ENCODE measurements at regions not wholly inside any gene's neighbourhood (a gene's known extent, or its start where the extent isn't known, plus 50 kb on each side); places are given as distances from the start of the nearest gene placed in this dataset.

DNA sequence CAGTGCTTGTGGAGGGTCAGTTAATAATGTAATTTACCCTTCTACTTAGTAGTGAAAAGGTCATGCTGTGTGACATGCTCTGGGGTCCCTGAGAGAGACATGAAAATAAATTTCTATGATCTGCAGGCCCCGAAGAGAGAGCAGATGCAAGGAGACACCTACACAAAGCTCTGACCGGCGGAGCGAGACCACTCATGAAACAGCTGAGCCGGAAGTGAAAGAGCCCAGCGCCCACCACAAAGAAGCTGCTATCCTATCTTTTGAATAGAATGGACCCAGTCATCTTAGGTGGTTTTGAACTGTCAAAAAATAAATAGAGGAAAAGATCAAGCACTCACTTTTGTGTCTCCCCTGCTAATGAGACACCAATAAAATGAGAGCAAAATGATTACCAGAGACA is 190.0 kb downstream of the MED10 start:
- DNase-seq = no peak
- TF ChIP-seq GATA1 (IDR thresholded peaks at IDR 0.05; ENCODE audit: low read depth, low read length) (no peak), POLR2A (IDR thresholded peaks at IDR 0.05; ENCODE audit: low read length) (no peak)

DNA sequence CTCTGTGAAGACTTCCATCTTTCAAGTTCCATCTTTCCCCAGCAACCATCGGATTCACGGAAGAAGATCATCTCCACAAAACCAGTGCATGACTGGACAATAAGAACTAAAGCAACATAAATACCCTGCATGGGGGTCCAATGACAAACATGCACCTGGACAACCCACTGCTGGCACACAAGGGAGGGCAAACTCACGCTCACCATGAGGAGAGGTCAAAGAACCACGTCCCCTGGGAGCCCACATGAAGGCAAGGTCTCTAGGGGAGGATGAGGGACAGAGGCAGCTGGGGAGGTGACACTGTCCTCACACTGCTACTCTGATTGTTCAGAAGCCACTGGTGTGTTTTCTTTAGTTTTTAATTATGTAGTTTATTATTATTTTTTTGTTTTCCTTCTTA is 190.8 kb downstream of the MED10 start:
- TF ChIP-seq GATA1 (IDR thresholded peaks at IDR 0.05; ENCODE audit: low read depth, low read length) = no peak
- DNase-seq = no peak

DNA sequence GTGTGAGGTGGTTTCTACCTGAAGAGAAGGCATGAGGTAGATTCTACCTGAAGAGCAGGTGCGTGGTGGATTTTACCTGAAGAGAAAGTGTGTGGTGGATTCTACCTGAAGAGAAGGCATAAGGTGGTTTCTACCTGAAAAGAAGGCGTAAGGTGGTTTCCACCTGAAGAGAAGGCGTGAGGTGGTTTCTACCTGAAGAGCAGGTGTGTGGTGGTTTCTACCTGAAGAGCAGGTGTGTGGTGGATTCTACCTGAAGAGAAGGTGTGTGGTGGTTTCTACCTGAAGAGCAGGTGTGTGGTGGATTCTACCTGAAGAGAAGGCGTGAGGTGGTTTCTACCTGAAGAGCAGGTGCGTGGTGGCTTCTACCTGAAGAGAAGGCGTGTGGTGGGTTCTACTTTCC is 192.8 kb downstream of the MED10 start:
- DNase-seq = no peak
- no peak for TF ChIP-seq POLR2A (IDR thresholded peaks at IDR 0.05; ENCODE audit: low read length)
- TF ChIP-seq GATA1 (IDR thresholded peaks at IDR 0.05; ENCODE audit: low read depth, low read length) = no peak

DNA sequence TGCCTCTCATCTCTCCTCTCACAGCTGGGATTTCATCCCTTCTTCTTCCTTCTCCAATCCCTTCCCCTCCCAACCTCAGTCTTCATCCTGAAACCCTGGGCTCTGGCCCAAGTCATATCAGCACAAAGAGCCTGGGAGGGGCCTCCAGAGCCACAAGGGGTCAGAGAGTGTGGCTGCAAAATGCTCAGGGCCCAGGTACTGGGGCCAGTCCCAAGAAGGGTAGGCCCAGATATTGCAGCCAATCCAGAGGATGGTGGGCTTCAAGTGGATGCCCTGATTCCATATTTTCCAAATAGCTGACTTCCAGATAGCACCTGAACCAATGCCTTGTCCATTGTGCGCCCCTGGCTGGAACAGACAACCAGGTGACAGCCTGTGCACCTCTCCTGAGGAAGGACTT is 193.9 kb downstream of the MED10 start:
- TF ChIP-seq POLR2A (IDR thresholded peaks at IDR 0.05; ENCODE audit: low read length) (no peak), GATA1 (IDR thresholded peaks at IDR 0.05; ENCODE audit: low read depth, low read length) (no peak)

DNA sequence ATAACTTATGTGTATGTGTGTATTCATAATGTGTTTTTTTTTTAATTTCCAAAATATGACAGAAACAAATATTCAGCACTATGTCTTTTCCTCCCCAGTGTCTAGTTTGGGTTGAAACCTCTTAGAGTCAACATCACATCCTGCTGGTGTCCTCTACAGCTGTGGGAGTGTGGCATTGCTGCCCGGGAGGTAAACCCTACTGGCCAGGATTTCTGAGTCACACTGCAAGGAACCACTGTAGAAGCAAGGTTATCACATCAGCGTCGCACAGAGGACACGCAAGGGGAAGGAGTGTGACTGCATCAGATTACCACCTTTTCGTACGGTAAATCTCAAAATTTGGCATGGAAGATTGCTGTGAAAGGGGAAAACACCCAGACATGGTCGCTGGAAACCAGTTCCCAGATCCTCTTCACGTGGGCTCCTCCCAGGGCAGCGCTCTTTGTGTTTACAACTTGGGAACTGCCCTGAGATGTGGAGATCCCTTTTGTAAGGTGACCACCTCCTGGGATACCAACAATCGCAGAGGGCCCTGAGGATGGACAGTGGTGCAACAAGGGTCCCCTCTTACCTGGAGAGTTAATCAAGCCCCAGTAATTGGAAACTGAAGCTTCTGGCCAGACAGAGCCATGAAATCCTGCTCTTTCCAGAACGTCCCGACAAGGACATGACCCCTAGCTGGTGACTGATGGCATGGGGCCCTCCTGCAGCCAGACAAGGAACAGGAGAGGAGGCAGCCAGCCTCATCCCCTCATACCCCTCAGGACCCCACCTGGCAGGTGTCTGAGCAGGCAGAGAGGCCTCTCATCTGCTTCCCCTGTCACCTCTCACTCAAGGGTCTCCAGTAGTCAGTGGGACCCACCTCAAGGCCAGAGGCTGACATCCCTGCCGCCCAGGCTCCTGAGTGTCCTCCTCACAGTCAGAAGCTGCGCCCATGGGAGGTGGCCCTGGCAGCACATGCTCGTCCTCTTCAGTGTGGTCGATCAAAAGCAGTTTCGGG is 194.7 kb downstream of the MED10 start:
- DNase-seq = no peak
- TF ChIP-seq POLR2A (IDR thresholded peaks at IDR 0.05; ENCODE audit: low read length) (no peak), GATA1 (IDR thresholded peaks at IDR 0.05; ENCODE audit: low read depth, low read length) (no peak)

More for the DNA sequence above, 193.9 kb downstream of the MED10 start:
- no peak for DNase-seq

DNA sequence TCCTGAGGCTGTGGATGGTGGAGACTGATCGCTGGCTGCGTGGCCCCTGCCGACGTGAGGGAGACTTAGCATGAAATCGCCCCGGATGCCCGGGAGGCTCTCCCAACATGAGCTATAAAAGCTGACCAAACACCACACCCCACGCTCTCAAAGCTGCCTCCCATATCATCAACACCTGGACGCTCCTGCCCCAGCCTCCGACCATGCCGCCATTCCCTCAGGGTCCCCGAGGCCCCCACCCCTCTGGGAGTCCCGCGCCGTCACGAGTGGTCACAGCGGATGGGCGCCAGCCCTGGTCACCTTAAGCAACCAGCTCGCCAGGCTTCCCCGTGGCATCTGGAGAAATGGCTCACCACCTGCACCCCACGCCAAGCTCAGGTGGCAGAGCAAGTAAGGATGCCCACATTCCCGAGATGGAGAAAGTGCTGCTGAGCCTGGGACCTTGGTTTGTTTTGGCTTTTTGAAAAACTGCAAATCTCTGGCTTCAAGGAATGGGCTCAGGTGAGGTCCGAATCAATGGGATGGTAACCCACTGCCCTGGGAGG is 196.0 kb downstream of the MED10 start:
- TF ChIP-seq GATA1 (IDR thresholded peaks at IDR 0.05; ENCODE audit: low read depth, low read length) = no peak
- no peak for TF ChIP-seq POLR2A (IDR thresholded peaks at IDR 0.05; ENCODE audit: low read length)

DNA sequence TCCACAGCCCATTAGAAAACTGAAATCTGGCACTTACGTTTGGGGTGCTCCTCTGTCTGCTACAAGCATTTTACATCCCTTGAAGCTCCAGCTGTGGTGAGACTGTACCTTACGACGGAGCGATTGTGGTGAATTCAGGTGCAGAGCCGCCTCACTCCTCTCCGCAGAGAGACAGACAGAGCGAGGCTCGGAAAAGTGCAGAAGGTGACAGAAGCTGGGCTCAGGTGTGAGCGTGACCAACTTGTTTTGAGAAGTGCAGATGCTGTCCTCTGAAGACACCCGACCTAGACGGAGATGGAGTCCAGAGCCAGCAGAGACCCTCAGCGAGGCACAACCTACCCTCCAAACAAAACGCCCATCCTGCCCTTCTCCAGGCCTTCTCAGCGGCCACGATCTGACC is 196.5 kb downstream of the MED10 start:
- no peak for TF ChIP-seq GATA1 (IDR thresholded peaks at IDR 0.05; ENCODE audit: low read depth, low read length)
- no peak for TF ChIP-seq POLR2A (IDR thresholded peaks at IDR 0.05; ENCODE audit: low read length)
- no peak for DNase-seq

More for the DNA sequence above, 196.0 kb downstream of the MED10 start:
- no peak for DNase-seq

DNA sequence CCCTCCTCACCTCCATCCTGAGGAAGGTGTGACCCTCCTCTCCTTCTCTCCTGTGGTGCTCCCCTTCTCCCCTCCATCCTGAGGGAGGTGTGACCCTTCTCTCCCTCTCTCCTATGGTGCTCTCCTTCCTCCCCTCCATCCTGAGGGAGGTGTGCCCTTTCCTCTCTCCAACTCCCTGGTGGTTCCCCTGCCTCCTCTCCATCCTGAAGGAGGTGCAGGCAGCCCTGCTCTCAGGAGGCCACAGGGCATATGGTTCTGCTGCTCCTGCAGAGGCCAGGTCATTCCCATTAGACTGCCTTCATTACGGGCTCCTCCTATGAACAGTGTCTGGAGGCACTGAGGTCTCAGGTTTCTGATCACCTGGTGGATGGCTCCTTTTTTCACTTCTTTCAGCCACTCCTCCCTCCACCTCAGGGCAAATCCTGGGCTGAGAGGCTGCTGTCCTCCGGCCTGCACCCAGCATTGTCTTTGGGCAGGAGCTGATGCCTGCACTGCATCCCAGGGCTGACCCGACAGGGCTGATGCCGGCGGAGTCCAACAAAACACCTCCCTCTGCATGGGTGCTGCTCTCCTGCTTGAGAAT is 197.1 kb downstream of the MED10 start:
- TF ChIP-seq POLR2A (IDR thresholded peaks at IDR 0.05; ENCODE audit: low read length) = no peak
- no peak for TF ChIP-seq GATA1 (IDR thresholded peaks at IDR 0.05; ENCODE audit: low read depth, low read length)
- DNase-seq = no peak

DNA sequence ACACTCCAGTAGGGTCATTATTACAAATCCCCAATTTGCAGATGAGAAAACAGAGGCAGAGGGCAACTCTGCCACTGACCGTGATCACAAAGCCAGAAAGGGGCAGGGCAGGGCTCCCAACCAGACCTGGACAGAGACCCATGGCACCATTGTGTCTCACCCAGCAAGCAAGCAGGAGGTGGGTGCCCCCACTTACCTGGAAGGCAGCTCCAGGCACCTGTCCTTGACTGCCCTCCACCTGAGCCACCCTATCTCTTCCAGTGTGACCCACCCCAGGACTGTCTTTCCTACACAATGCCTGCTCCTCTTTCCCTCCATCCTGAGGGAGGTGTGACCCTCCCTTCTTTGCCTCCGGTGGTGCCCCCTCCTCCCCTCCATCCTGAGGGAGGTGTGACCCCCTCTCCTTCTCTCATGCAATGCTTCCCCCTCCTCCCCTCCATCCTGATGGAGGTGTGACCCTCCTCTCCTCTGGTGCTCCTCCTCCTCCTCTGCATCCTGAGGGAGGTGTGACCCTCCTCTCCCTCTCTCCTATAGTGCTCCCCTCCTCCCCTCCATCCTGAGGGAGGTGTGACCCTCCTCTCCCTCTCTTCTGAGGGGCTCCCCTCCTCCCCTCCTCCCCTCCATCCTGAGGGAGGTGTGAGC is 198.0 kb downstream of the MED10 start:
- TF ChIP-seq GATA1 (IDR thresholded peaks at IDR 0.05; ENCODE audit: low read depth, low read length) (no peak), POLR2A (IDR thresholded peaks at IDR 0.05; ENCODE audit: low read length) (no peak)
- DNase-seq = no peak

DNA sequence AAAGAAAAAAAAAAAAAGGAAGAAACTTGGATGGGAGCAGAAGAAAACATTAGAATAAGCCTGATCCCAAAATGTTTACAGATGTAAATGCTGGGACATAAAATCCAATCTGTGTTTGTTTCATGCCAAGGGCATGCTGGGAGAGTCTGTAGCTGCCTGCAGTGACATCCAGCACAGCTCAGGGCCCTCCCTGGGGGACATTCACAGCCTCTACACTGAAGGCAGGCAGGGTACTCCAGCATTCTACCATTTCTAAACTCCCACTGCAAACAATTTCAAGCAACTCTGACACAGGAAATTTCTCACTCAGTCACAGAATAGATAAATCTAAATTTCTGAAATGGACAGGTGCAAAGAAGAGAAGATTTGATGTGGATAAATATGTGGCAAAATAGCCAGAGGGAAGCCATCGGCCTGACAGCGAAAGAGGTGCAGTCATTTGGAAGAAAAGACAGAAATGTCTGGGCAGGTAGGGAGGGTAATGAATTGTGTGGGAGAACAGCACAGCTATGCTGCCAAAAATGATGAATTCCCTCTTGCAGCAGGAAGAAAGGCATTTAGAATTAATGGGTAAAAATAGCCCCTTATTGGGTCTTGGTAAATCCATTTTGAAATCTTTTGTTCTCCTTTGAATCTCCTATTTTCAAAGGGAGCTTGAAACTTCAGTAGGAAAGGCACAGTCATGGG is 199.4 kb downstream of the MED10 start:
- no peak for TF ChIP-seq POLR2A (IDR thresholded peaks at IDR 0.05; ENCODE audit: low read length)
- TF ChIP-seq GATA1 (IDR thresholded peaks at IDR 0.05; ENCODE audit: low read depth, low read length) = no peak
- no peak for DNase-seq

DNA sequence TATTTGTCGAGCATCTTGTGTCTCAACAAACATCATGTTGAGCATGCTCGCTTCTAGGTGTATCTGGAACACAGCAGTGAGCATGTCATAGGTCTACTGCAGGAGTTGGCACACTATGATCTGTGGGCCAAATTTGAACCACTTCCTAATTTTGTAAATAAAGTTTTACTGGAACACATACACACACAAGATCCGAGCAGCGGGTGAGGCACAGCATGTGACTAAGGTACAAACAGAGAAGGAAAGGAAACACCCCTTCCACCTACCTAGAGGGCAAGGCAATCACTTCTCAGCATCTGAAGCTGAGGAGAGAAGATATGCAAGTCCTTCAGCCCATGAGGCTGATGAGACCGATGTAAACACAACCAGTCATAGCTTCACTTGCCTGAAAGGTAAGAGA is 200.4 kb downstream of the MED10 start:
- no peak for TF ChIP-seq GATA1 (IDR thresholded peaks at IDR 0.05; ENCODE audit: low read depth, low read length)
- no peak for TF ChIP-seq POLR2A (IDR thresholded peaks at IDR 0.05; ENCODE audit: low read length)
- no peak for DNase-seq

DNA sequence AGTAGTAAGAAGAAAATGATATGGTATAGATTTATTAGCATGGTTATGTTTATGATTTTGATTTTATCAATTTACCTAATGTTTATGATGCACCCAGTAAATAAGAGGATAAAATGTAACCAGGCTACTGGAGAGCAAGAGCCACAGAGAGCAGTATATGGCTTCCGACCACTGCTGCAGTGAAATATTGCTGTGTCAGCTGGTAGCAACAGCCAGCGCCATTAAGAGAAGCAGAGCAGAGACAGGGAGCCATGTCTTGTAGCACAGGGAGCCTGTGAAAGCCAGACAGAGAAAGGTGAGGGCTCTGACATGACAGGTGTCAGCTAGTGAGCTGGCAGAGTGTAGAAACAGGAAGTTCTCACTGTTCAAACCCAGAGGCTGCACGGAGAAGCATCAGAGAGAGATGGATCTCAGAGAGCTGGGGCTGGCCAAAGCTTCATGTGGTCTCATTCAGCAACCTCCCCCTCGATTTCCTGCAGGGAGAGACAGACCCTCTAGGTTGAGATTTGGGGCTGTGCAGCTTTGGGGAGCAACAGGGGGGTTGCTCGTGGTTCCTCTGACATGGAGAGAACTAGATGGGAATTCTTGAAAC is 202.1 kb downstream of the MED10 start:
- no peak for TF ChIP-seq GATA1 (IDR thresholded peaks at IDR 0.05; ENCODE audit: low read depth, low read length)
- TF ChIP-seq POLR2A (IDR thresholded peaks at IDR 0.05; ENCODE audit: low read length) = no peak
- DNase-seq = no peak

DNA sequence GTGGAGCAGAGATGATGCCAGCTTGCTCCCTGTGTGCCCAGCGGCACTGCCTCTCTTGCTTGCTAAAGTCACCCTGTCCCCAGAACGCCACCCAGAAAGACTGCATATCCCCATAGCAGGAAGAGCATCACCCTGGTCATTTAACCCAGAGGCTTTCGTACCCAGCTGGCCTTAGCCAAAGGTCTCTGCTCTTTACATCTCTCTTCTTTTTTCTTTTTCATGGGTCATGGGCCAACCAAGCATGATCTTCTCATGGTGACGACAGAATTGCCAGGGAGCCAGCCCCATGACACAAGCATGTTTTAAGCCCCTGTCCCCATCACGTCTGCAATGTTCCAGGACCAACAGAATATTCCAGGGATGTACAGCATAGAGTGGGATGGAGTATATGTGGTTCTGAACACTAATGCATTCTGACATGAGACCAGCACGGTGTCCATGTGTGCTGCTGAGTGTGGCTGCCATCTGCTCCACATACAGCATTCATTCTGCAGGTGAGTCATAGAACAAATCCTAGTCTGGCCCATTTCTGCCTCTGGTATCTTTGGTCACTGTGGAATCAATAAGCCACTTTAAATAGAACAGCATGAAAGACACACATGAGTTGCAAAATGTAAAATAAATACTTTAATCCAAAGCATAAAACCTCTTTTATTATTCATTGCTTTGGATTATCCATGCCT is 203.0 kb downstream of the MED10 start:
- no peak for DNase-seq
- no peak for TF ChIP-seq GATA1 (IDR thresholded peaks at IDR 0.05; ENCODE audit: low read depth, low read length)
- TF ChIP-seq POLR2A (IDR thresholded peaks at IDR 0.05; ENCODE audit: low read length) = no peak

Data from erythroblast (primary cell).